Transverse colon (tissue), 3 donors: ENCODE measurements at regions not wholly inside any gene's neighbourhood (a gene's known extent, or its start where the extent isn't known, plus 50 kb on each side); places are given as distances from the start of the nearest gene placed in this dataset.

ENCODE experiments used
- POLR2A ChIP-seq: fragments of 450-650 bp; IDR thresholded peaks from one replicate; pipeline ENCODE4 v1.6.1; 2016; ENCODE audit warnings: antibody characterized with exemption, mild to moderate bottlenecking, moderate library complexity
- TF ChIP-seq, protein P1 (sequence below), 5 experiments: fragments of 200-600 bp in 3 of 5; fragments of 450-650 bp in 2 of 5; sonication (generic) in 3 of 5; IDR thresholded peaks; 1 replicate in 2 of 5; 2 replicates in 3 of 5; pipeline ENCODE4 v1.5.1; 2016 to 2017; ENCODE audit warnings: antibody characterized with exemption in 5 of 5, inconsistent platforms in 3 of 5, mild to moderate bottlenecking in 2 of 5, moderate library complexity in 1 of 5

DNA sequence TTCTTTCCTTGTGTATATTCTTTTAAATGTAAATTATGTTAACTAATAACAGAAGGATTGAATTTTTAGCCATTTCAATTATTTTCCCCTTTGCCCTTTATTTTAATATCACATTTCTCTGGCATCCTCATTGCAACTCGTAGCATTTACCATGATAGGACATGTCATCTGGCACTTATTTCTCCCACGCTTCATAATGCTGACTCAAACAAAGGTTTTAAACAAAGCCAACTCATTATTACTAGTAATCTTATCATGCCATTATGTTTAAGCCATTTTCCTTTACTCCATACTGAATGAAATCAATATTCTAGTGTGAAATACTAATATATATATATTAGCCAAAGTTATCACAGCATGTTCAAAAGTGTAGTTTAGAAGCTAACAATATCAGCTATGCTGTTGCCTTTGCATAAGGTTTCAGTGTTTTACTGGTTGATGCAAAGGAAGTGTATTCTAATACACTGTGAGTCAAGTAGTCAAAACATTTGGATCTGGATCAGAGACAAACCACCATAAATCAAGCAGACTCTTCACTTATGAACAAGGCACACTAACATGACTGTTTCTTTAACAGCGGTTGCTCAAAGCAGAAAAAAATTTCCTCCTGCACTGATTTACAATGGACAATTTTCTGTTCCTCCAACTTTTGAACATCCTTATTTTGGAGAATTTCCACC is 281.6 kb downstream of the SLC7A11 start:
- TF ChIP-seq, protein P1, sequence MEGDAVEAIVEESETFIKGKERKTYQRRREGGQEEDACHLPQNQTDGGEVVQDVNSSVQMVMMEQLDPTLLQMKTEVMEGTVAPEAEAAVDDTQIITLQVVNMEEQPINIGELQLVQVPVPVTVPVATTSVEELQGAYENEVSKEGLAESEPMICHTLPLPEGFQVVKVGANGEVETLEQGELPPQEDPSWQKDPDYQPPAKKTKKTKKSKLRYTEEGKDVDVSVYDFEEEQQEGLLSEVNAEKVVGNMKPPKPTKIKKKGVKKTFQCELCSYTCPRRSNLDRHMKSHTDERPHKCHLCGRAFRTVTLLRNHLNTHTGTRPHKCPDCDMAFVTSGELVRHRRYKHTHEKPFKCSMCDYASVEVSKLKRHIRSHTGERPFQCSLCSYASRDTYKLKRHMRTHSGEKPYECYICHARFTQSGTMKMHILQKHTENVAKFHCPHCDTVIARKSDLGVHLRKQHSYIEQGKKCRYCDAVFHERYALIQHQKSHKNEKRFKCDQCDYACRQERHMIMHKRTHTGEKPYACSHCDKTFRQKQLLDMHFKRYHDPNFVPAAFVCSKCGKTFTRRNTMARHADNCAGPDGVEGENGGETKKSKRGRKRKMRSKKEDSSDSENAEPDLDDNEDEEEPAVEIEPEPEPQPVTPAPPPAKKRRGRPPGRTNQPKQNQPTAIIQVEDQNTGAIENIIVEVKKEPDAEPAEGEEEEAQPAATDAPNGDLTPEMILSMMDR (IDR thresholded peaks at IDR 0.05), result no peak
- TF ChIP-seq POLR2A, result no peak
